HG02938 (cell line): ENCODE measurements at regions not wholly inside any gene's neighbourhood (a gene's known extent, or its start where the extent isn't known, plus 50 kb on each side); places are given as distances from the start of the nearest gene placed in this dataset.

ENCODE experiments used
- ATAC-seq: cut with Tn5 transposase; IDR thresholded peaks from one replicate; pipeline ENCODE4 v1.9.1; 2021; ENCODE audit warnings: mild to moderate bottlenecking, moderate library complexity; ENCODE audit not compliant: unreplicated experiment

DNA sequence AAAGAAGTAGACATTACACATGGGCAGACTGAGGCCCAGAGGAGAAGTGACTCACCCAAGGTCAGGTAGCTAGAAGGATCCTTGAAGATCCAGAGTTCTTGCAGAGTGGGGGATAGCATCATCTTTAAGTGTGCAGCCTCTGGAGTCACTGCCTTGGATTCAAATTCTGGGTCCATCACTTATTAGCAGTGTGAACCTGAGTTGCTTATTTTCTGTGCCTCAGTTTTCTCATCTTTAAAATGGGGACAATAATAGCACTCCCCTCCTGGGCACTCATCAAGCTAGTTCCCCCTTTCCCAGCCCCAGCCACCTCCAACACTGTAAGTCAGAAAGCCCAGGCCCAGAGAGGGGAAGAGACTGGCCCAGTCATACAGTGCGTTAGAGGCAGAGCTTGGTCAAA lies 141.8 kb upstream of the PJA1 start:
- no peak for ATAC-seq

DNA sequence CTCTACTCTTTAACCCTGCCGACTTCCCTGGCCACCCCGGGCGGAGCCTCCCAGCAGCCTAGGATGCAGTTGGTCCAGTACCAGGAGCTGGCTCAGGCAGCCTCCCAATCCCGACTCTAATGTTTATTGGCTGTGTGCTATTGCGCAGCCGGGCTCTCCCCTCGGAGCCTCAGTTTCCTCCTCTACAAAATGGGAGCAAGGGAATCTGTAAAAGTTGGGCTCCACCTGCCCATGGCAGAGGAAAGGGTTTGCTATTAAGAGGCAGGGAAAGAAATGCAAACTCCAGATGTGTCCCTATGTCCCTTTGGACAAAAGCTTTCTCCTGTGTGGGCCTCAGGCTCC lies 140.8 kb upstream of the PJA1 start:
- ATAC-seq: no peak

DNA sequence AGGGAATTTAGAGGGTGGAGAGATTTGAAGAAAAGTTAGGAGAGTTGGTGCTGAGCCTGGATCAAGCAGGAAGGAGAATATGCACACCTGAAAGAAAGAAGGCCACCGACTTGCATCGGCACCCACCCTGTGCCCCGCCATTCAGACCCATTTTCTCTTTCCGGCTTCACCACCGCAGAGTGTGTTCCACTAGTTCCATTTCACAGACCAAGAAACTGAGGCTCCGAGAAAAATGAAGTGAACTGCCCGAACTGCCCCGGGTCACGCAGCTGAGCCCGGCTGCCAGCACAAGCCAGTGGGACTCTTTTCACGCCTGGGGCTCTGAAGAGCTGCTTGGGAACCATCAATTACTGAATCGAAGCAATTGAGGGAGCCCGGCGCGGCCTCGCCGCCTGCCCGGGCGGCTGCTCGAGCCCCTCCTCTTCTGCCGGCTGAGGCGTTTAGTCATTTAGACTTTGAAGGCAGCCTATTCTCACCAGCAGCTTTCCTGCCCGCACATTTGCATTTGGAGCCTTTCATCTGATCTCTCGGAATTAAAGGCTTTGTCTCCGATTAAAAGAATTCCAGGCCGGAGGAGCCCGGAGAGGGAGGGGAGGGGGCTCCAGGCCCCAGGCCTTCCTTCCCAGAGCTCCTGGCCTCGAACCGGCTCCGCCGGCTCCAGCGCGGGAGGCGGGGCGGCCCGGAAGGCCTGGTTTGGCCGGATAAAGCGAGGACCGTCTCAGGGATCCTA lies 140.2 kb upstream of the PJA1 start:
- ATAC-seq: no peak

DNA sequence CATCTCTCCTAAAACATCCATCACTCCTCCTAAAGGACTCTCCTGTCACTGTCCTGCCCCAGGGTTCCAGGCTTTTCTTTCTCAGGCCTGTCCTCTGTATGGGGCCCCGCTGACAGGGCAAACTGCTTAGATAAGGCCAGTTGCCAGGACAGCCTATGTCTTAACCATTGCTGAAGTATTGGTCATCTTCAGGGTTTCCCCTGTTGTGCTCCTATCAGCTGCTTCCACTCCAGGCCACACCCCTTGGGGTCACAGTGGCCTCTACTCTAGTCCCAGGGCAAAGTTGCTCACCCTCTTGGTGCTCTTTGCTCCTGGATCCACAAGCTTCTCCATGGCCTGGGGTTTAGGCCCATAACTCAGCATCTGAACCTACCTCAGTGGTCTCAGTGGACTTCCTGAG lies 138.0 kb upstream of the PJA1 start:
- no peak for ATAC-seq

DNA sequence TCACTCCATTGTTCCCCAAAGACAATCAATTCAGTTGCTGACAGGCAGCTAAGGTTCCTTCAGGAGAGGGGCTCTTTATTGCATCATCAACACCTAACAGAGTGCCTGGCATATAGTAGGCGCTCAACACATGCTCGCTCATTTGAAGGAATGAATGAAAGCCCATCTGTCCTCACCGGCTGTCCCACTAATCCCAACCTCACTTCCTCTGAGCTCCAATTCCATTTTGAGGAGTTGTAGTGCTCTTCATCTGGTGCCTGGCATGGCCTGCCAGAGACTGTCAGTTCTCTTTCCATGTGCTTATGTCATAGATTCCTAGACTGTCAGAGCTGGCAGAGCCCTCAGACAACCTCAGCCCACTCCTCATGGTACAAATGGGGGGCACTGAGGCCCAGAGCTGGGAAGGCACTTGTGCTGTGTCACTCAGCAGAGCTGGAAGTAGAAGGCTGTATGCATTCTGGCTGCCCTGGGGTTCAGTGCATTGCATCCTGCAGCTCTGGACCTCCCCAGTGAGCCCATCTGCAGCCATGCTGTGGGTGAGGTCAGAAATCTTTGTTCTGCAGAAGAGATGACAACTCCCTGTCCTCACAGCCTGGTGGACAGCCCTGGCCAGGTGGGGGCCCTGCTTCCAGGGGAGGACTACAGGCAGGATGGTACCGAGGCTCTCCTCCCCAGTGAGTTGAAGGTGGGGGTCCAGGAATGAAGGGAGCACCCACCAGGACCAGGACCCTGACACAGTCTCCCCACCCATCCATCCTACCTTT lies 134.9 kb upstream of the PJA1 start:
- no peak for ATAC-seq

DNA sequence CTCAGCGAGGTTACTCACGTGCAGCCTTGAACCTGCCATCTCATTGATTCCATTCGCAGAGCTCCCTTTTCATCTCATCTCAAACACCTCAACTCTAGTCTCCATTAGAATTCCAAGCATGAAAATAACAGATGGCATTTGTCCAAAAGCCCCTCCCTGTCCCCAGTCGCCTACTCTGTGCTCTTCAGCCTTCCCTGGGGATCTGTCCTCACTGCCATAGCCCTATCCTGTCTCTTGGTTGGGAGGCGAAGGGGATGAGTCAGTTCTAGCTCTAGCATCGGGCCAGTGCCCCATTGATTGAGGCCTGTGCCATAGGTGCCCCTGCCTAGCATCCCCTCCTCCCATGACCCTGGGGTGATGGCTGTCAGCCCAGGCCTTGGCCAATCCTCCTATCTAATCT lies 134.0 kb upstream of the PJA1 start:
- no peak for ATAC-seq

DNA sequence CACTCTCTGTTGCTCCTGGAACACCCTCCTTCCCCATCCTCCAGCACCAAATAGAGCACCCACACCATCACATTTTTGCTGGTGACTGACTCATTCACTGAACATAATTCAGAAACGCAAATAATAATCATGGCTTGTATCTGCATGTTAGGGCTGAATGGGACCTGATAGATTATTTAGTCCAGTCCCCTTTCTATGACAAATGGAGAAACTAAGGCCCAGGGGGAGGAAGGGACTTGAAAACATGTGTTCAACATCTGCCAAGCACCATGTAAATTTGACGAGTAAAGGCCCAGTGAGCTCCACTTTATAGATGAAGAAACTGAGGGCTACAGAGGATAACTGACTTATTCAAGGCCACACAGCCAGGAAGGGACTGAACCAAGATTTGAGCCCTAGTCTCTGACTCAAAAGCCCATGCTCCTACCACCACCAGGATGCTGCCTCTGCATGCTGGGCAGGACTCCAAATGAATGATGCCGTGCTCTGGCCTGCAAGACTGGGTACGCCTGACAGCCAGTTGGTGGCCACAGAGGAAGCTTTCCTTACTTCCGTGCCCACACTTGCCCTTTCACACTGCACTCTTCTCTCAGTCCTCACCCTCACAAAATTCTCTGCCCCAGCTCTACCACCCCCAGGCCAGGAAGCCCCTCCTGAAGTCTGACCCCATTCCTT lies 133.3 kb upstream of the PJA1 start:
- no peak for ATAC-seq

DNA sequence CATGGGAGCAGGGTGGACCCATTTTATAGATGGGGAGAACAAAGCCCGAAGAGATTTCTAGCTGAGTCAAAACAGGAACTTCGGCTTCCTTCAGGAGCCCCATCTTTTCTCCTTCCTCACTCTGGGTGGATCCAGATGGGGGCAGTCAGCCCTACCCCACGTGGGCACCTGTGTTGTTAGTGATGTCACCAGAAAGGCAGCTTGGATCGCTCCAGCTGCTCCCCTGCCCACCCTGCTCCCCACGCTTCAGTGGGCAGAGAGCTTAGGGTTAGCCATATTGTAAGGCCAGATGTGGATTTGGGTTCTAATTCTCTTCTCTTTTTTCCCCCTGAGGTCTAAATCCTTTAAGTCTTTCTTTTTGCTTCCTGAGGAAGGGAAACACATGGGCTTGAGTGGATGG lies 132.3 kb upstream of the PJA1 start:
- no peak for ATAC-seq

DNA sequence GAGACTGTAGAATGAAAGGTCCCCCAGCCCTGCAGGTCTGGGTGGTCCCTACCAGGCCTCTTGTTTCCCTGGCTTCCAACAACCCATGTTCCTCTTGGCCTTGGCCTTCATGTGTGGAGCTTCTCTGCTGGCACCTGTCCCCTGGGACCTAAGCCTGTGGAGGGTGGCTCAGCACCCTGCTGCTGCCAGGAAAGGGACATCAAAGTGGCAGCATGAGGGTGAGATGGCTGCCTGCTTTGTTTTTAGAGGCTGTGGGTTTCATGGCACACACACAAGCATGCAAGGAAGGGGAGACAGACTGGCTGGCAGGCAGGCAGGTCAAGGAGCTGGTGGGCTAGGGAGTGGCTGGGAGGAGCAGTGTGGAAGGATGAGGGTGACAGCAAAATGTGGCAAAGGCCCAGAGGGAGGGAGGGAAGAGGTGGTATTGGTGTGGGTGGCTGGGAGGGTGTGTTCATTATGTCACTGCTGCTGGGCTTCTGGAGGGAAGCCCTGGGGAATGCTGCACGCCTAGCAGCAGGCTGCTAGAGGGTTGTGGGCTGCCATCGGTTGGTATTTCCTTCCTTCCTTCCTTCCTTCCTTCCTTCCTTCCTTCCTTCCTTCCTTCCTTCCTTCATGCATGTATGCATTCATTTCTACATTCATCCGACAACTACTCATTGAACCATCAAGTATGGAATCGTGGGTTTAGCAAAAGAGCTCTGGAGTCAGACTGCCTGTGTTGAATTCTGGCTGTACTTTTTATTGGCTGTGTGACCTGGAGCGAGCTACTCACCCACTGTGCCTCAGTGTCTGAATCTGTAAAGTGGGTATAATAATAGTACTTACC lies 128.7 kb upstream of the PJA1 start:
- no peak for ATAC-seq

DNA sequence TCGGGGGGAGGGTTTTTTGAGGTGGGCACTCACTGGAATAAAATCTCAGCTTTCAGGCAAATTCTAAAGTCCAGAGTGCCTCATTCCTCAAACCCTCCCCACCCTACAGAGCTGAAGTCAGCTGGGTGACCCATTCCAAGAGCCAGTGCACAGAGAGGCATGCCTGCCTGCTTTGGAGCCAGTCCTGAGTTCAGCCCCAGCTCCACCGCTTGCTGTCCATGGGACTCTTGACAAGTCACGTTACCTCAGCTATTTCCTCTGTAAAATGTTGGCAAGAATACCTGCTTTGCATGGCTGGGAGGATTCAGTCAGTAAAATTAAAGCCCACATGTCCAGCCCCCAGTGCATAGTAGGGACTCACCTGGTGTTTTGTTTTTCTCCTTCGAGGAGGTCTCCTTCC lies 125.9 kb upstream of the PJA1 start:
- no peak for ATAC-seq

DNA sequence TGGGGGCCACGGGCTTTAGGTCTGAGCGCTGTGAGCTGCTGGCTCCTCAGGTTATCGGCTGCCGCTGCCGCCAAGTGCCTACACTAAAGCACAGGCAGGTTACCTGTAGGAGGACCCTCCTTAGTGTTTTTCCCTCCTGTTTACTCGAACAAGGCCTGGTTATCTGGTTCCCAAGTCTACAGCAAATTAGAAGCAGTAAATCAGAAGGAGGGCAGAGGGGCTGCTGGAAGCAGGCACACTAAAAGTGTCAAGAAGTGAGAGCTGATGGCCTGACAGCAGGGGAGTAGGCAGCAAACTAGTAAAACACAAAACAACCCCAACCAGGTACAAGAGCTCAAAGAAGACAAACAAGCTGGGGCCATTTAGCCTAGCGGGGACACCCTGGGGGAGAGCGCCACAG lies 125.0 kb upstream of the PJA1 start:
- no peak for ATAC-seq

DNA sequence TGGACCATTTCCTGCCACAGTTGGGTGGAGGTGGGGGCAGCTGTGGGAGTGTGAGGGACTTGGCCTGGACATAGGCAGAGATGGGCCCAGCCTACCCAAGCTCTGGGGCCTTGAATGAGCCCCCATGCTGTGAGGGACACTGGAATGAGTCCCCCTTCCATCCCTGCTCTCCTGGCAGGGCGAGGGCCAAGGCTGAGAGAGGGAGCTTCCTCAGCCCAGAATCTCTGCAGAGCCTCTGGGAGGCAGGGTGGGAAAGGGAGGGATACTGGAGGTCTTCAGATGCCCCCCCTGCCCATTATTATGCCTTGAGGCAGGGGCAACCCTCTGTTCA lies 124.5 kb upstream of the PJA1 start:
- no peak for ATAC-seq

DNA sequence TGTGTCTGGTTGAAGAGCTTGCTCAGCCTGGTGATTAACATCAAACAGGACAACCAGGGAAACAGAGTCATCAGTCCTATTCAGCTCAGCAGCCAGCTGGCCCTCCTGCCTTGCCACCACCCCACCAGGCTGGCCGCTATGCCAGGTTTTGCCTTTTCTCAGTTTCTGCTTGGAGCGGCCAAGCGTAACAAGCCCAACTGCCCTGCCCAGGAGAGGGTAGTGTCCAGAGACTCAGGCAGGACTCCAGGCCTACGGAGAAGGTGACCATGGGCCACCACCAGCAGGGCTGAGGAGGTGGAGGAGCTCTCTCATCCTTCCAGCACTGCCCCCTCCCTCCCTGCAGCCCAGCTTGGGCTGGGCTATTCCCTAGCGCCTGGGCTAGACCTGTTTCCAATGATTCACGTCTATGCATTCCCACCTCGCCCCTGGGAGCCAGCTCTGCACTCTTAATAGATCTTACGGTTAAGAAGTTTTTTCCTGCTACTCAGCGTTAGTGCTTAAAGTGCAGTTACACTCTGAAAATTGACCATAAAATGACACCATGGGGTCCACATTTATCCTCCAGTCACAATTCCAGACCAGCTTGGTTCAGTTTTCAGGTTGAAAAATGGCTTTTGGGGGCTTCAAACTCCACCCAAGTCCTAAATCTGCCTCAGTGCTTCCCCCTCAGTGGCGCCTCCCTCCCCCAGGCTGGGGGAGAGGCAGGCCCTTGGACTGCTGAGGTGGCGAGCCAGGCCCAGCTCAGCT lies 124.0 kb upstream of the PJA1 start:
- no peak for ATAC-seq

DNA sequence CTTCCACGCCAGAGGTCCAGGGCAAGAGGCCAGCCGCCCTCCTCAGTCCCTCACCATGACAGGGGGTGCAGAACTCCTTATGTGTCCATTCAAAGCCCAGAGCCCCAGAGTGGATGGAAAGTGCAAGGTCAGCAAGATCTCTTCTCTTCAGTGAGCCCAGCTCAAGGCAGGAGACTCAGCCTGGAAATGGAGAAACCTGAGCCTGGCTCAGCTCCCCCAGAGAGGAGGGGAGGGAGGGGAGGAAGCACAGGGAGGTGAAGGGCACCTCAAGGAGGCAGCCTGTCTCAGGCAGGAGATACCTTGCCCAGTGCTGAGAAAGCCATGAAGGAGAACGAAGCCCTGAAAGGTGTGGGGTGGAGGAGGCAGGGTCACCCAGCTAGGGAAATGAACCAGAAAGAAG lies 121.8 kb upstream of the PJA1 start:
- no peak for ATAC-seq

DNA sequence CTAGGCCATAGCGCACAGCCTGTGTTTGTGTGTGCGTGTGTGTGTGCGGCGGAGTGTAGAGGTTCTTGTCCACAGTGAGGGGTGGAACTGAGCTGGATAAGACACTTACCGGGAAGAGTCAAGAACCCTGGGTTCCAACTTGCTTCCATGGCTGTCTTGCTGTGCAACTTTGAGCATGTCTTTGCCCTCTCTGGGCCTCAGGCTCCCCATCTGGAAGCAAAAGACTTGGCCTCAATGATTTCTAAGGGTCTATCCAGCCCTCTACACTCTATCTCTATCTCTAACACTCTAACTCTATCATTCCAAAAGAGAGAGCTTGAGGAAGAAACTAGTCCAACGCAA lies 121.3 kb upstream of the PJA1 start:
- no peak for ATAC-seq

DNA sequence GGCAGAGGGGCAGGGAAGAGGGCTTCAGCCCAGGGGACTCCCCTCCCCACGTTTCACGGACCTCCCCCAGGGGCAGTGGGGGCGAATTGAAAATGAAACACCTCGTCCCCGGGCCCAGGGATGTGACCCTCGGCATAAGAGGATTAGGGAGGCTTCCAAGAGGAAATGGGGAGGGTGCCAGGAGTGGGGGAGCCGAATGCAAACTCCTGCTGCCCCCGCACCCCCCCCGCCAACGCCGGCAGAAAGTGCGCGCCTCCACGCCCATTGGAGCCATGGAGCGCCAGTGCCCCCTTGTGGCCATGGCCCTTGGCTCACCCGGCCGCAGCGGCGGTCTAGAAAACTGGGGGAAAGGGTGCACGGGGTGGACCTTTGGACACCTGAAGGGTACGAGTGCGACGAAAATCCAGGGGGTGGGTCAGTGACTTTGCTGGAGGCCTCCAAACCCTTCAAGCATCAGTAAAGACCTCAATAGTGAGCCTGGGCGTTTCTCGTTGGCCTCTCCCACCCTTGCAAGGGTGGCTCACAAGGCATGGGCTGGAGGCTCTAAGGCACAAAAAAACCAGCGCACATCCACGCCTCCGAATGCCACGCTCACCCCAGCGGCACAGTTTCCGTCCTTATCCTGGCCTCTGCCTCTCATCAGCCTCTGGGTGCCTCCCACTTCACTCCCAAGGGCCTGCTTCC lies 120.8 kb upstream of the PJA1 start:
- no peak for ATAC-seq

DNA sequence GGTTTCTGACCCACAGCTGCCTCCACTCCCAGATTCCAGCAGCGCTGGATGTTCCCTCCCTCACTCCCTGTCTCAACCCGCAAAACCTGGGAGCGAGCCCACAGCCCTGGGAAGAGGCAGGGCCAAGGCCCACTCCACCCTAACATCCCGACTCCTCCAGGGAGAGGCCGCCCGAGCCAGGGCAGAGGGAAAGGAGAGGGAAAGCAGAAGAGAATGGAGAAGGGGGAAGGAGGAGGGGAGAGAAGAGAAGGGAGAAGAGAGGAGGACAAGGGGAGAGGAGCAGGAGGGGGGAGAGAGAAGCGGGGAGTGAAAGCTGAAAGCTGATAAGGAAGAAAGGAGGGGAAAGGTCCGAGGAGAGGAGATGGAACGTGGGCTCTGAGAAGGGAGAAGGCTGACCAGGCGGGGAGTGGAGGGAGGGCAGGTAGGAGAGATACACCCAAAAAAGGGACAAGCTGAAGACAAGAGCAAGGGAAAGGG lies 120.2 kb upstream of the PJA1 start:
- no peak for ATAC-seq

DNA sequence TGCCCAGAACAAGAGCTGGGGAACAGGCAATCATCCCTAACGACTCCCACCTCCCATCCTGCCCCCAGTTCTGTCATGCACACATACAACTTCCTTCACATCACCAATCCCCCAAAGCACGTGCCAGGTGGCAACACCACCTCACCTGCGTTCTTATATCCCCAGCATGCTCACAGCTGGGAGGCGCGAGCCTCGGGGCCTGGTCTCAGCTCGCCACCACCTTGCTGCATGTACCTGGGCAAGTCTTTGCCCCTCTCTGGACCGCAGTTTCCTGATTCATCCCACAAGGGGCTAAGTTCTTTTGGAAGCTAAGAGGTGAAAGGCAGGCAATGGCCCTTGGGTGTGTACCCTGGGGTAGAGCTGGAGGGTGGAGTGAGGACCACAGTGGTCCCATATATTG lies 119.2 kb upstream of the PJA1 start:
- no peak for ATAC-seq

DNA sequence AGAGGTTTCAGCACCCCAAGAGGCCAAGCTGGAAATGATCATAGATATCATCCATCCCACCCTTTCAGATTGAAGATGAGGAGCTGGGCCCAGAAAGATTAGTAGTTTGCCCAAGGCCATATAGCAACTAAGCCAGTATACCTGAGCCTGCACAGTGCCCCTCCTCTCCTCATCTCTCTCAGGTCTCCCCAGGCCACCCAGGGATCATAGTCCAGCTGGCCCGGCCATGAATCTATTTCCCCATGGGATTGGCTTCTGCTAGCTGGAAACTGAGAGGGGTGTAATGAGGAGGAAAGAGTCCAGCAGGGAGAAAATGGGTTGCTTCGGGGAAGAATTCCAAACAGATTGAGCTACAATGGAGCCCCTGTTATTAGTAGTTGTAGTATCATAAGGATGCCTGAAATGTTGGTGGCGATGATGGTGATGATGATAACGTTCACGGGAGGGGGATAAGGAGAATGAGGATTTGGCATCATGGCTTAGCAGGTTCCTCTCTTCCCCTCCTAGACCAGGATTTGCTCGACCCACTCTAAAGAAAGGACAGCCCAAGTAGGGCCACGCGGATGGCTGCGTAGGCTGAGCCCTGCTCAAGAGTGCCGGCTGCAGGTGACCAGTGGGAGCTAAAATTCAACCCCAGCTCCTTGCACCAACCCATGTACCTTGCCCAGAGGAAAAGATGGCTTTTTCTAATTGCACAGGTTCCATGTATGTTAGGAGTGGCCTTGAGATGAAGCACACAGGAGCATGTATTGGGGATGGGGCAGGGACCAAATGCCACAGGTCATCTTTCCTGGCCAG lies 117.8 kb upstream of the PJA1 start:
- no peak for ATAC-seq
